A549 (cell line): ENCODE measurements at regions not wholly inside any gene's neighbourhood (a gene's known extent, or its start where the extent isn't known, plus 50 kb on each side); places are given as distances from the start of the nearest gene placed in this dataset.

Experiments used
- CEBPB ChIP-seq, 2 experiments: fragments of >200 bp in 1 of 2; sonication (Bioruptor Twin) in 1 of 2; formaldehyde crosslinking in 1 of 2; IDR thresholded peaks; 2 replicates each; pipeline ENCODE4 v1.6.1; 2012 to 2016
- CHD2 ChIP-seq: fragments of 150-350 bp; IDR thresholded peaks from 2 replicates; pipeline ENCODE4 v1.6.1; 2014; ENCODE audit warnings: low read length; ENCODE audit not compliant: partially characterized antibody
- CTCF ChIP-seq: fragments of >200 bp; sonication (Bioruptor Twin); formaldehyde crosslinking; IDR thresholded peaks from 3 replicates; pipeline ENCODE4 v1.5.1; 2016
- ELK1 ChIP-seq: fragments of 150-350 bp; IDR thresholded peaks from 2 replicates; pipeline ENCODE4 v1.6.1; 2014; ENCODE audit warnings: low read depth, mild to moderate bottlenecking, low read length
- EP300 ChIP-seq, 2 experiments: fragments of >200 bp; sonication (Bioruptor Twin); formaldehyde crosslinking; IDR thresholded peaks; 2 replicates in 1 of 2; 3 replicates in 1 of 2; pipeline ENCODE4 v1.6.1; 2016 to 2017
- HOXB5 ChIP-seq: fragments of 250-450 bp; sonication (Bioruptor Pico); IDR thresholded peaks from 2 replicates; pipeline ENCODE4 v1.5.0; 2020; ENCODE audit warnings: mild to moderate bottlenecking, moderate library complexity
- NR3C1 ChIP-seq: fragments of >200 bp; sonication (Bioruptor Twin); formaldehyde crosslinking; IDR thresholded peaks from 3 replicates; pipeline ENCODE4 v1.6.1; 2017
- POLR2A ChIP-seq: IDR thresholded peaks from 2 replicates; pipeline ENCODE4 v1.6.1; 2012; ENCODE audit warnings: mild to moderate bottlenecking, low read length
- REST ChIP-seq: fragments of 200-600 bp; sonication (generic); IDR thresholded peaks from 2 replicates; pipeline ENCODE4 v1.6.1; 2016; ENCODE audit warnings: antibody characterized with exemption, mild to moderate bottlenecking, moderate library complexity
- RNF2 ChIP-seq: fragments of 200-600 bp; sonication (generic); IDR thresholded peaks from 2 replicates; pipeline ENCODE4 v1.6.1; 2016; ENCODE audit warnings: low read depth, mild to moderate bottlenecking, antibody characterized with exemption, moderate library complexity, borderline replicate concordance
- ZNF302 ChIP-seq: fragments of 250-450 bp; sonication (Bioruptor Pico); IDR thresholded peaks from 2 replicates; pipeline ENCODE4 v1.9.0; 2021; ENCODE audit warnings: inconsistent platforms, mild to moderate bottlenecking, moderate library complexity
- ZSCAN20 ChIP-seq: fragments of 250-450 bp; sonication (Bioruptor Pico); IDR thresholded peaks from 2 replicates; pipeline ENCODE4 v1.8.0; 2022; ENCODE audit warnings: mild to moderate bottlenecking, moderate library complexity

GRCh38 chr21:14850394-14850793 is 214.4 kb downstream of the NRIP1 start:
- TF ChIP-seq CTCF = no peak
- TF ChIP-seq REST = no peak
- TF ChIP-seq POLR2A = no peak
- TF ChIP-seq ZSCAN20 (CRISPR knock-in tag) = no peak
- no peak for TF ChIP-seq CHD2
- TF ChIP-seq EP300 (IDR thresholded peaks at IDR 0.05) = no peak
- TF ChIP-seq ZNF302 (CRISPR knock-in tag) = no peak
- TF ChIP-seq NR3C1 = no peak
- no peak for TF ChIP-seq HOXB5 (CRISPR knock-in tag)
- no peak for TF ChIP-seq ELK1
- TF ChIP-seq CEBPB (IDR thresholded peaks at IDR 0.05) = no peak
- TF ChIP-seq RNF2 = no peak
